Right forelimb (tissue), 1 donor: ENCODE measurements at regions not wholly inside any gene's neighbourhood (a gene's known extent, or its start where the extent isn't known, plus 50 kb on each side); places are given as distances from the start of the nearest gene placed in this dataset.

Experiments
- DNase-seq: peaks from one replicate; pipeline ENCODE4 v3.0.0-alpha.2; 2018

GRCh38 chr12:91836264-91836663 lies 309.4 kb downstream of the BTG1 start:
- DNase-seq, result no peak

- no peak for DNase-seq
These were observed 310.0 kb downstream of the BTG1 start for GRCh38 chr12:91835693-91836092.

GRCh38 chr12:91833780-91834359 lies 311.8 kb downstream of the BTG1 start:
- no peak for DNase-seq

GRCh38 chr12:91825999-91826398 lies 319.6 kb downstream of the BTG1 start:
- no peak for DNase-seq

- no peak for DNase-seq
These were observed 320.7 kb downstream of the BTG1 start for GRCh38 chr12:91824991-91825390.

GRCh38 chr12:91819132-91819447 lies 326.6 kb downstream of the BTG1 start:
- no peak for DNase-seq

GRCh38 chr12:91818227-91819131 lies 327.2 kb downstream of the BTG1 start:
- DNase-seq, result no peak

GRCh38 chr12:91817517-91817916 lies 328.1 kb downstream of the BTG1 start:
- no peak for DNase-seq

GRCh38 chr12:91813701-91814100 lies 331.9 kb downstream of the BTG1 start:
- DNase-seq, result no peak

GRCh38 chr12:91811481-91812287 lies 334.0 kb downstream of the BTG1 start:
- peak; percentile 82 for DNase-seq

GRCh38 chr12:91810531-91811451 lies 334.9 kb downstream of the BTG1 start:
- DNase-seq, result no peak

GRCh38 chr12:91810077-91810476 lies 335.6 kb downstream of the BTG1 start:
- DNase-seq, result no peak

GRCh38 chr12:91805031-91805430 lies 340.6 kb downstream of the BTG1 start:
- no peak for DNase-seq

- DNase-seq, result no peak
These were observed 341.1 kb downstream of the BTG1 start for GRCh38 chr12:91804533-91804932.

- no peak for DNase-seq
These were observed 344.6 kb downstream of the BTG1 start for GRCh38 chr12:91801048-91801447.

- DNase-seq, result no peak
These were observed 352.0 kb downstream of the BTG1 start for GRCh38 chr12:91793676-91794075.

- DNase-seq, result no peak
These were observed 353.0 kb downstream of the BTG1 start for GRCh38 chr12:91792597-91792996.

- no peak for DNase-seq
These were observed 359.0 kb downstream of the BTG1 start for GRCh38 chr12:91786499-91787272.

GRCh38 chr12:91785655-91786498 lies 359.8 kb downstream of the BTG1 start:
- DNase-seq, result no peak

GRCh38 chr12:91781114-91781513 lies 364.5 kb downstream of the BTG1 start:
- no peak for DNase-seq

GRCh38 chr12:91778938-91779400 lies 366.7 kb downstream of the BTG1 start:
- no peak for DNase-seq
